ENCODE measurements at regions not wholly inside any gene's neighbourhood (a gene's known extent, or its start where the extent isn't known, plus 50 kb on each side); places are given as distances from the start of the nearest gene placed in this dataset.

DNA sequence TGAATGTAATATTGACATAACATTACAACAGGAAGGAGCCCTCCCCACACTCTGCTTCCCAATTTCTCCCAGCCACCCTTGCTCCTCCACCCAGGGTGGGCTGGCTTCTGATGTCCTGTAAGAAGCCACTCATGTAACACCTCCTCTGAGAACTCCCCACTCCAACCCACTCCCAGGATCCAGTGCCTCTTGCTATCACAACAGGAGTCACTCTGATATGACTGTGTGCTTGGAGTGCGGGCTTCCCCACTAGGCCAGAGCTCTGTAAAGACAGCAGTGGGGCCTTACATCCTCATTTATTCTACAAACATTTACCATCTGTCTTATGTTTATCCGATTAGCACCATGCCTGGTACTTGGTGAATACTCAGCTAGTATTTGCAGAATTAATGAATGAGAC lies 65.1 kb downstream of the PTGR3 start:
- no peak overlapping the region for H4K91ac ChIP-seq (ENCODE audit: insufficient read depth, low read depth, low read length)
- H3K14ac ChIP-seq (replicated peaks; ENCODE audit: low read depth, low read length) = no peak overlapping the region
- no peak overlapping the region for H3K27ac ChIP-seq (ENCODE audit: insufficient read depth, low read length)
- TF ChIP-seq SMC3 (IDR thresholded peaks at IDR 0.05; ENCODE audit: low read depth, low read length) (no peak), FOS (IDR thresholded peaks at IDR 0.05; ENCODE audit: low read depth, low read length) (no peak), BHLHE40 (IDR thresholded peaks at IDR 0.05; ENCODE audit: low read depth, low read length) (no peak), CHD1 (IDR thresholded peaks at IDR 0.05; ENCODE audit: low read depth, low read length) (no peak), MXI1 (IDR thresholded peaks at IDR 0.05; ENCODE audit: borderline replicate concordance, low read depth, low read length) (no peak), CTCF (conservative IDR thresholded peaks at IDR 0.05; ENCODE audit: low read depth, low read length) (no peak), NFE2L2 (IDR thresholded peaks at IDR 0.05; ENCODE audit: low read depth, low read length) (no peak), CEBPB (IDR thresholded peaks at IDR 0.05; ENCODE audit: low read depth, low read length) (no peak), RFX5 (IDR thresholded peaks at IDR 0.05; ENCODE audit: low read depth, low read length) (no peak), MAFK (IDR thresholded peaks at IDR 0.05; ENCODE audit: low read depth, low read length) (no peak), POLR2A (IDR thresholded peaks at IDR 0.05; ENCODE audit: low read depth, low read length) (no peak), RAD21 (IDR thresholded peaks at IDR 0.05; ENCODE audit: low read length) (no peak), RCOR1 (IDR thresholded peaks at IDR 0.05; ENCODE audit: insufficient replicate concordance, low read length) (no peak), MAZ (IDR thresholded peaks at IDR 0.05; ENCODE audit: borderline replicate concordance, low read depth, low read length) (no peak)
- TF ChIP-seq, protein P1, sequence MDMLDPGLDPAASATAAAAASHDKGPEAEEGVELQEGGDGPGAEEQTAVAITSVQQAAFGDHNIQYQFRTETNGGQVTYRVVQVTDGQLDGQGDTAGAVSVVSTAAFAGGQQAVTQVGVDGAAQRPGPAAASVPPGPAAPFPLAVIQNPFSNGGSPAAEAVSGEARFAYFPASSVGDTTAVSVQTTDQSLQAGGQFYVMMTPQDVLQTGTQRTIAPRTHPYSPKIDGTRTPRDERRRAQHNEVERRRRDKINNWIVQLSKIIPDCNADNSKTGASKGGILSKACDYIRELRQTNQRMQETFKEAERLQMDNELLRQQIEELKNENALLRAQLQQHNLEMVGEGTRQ (IDR thresholded peaks at IDR 0.05; ENCODE audit: low read depth, low read length) = no peak
- TF ChIP-seq, protein P2, sequence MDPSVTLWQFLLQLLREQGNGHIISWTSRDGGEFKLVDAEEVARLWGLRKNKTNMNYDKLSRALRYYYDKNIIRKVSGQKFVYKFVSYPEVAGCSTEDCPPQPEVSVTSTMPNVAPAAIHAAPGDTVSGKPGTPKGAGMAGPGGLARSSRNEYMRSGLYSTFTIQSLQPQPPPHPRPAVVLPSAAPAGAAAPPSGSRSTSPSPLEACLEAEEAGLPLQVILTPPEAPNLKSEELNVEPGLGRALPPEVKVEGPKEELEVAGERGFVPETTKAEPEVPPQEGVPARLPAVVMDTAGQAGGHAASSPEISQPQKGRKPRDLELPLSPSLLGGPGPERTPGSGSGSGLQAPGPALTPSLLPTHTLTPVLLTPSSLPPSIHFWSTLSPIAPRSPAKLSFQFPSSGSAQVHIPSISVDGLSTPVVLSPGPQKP (IDR thresholded peaks at IDR 0.05; ENCODE audit: borderline replicate concordance, low read depth, low read length) = no peak
- H3K9me3 ChIP-seq (ENCODE audit: control insufficient read depth, insufficient read depth, low read length) = peaks cover 4% of the 10 kb centered on the region
- no peak overlapping the region for H4K8ac ChIP-seq (ENCODE audit: low read depth in 2 of 2, low read length in 2 of 2)
- intact Hi-C loops (cut with micrococcal nuclease) = no loop called here
- no peaks in the 10 kb centered on the region for H3K36me3 ChIP-seq (ENCODE audit: control insufficient read depth, insufficient read depth, low read length)
- H2AFZ ChIP-seq (replicated peaks; ENCODE audit: low read length, poor library complexity) = no peak overlapping the region
- no peak overlapping the region for H3K56ac ChIP-seq (ENCODE audit: extremely low read depth, insufficient read depth, low read length)
- no peak overlapping the region for H3K4ac ChIP-seq (ENCODE audit: low read depth, low read length)
- DNase-seq = no peak
- H3K18ac ChIP-seq (ENCODE audit: low read depth, low read length) = no peak overlapping the region
- no peaks in the 10 kb centered on the region for H3K9me1 ChIP-seq (ENCODE audit: insufficient read depth, low read length)
- H2BK20ac ChIP-seq (ENCODE audit: low read depth, low read length) = no peak overlapping the region
- dilution Hi-C loops (cut with HindIII; ENCODE audit: low sequenced_read_pairs, unreplicated experiment) = no loop called here
- WGBS, 2 experiments (ENCODE audit: extremely low coverage in 2 of 2, insufficient read length in 1 of 2) = no CpG with 5 or more reads among the region's 2 CpGs
- no peak overlapping the region for H2AK9ac ChIP-seq (replicated peaks; ENCODE audit: low read depth, low read length, poor library complexity)
- H3K23ac ChIP-seq (ENCODE audit: low read depth, low read length) = no peak overlapping the region
- no peak overlapping the region for H2BK5ac ChIP-seq (ENCODE audit: low read depth, low read length, poor library complexity, severe bottlenecking)
- POLR2A ChIA-PET (ENCODE audit: unreplicated experiment) = no interaction called here
- no peak overlapping the region for H2AK5ac ChIP-seq (ENCODE audit: low read depth, low read length)
- no peak overlapping the region for H2BK15ac ChIP-seq (ENCODE audit: low read depth, low read length)
- peaks cover 18% of the 10 kb centered on the region for H3K27me3 ChIP-seq (ENCODE audit: control insufficient read depth, insufficient read depth, low read length)
- no peak for ATAC-seq (ENCODE audit: low read depth)
- H3K9ac ChIP-seq (ENCODE audit: low read depth, low read length) = no peak overlapping the region
- in situ Hi-C loops (cut with MboI; ENCODE audit: low sequenced_read_pairs) = no loop called here
- H4K5ac ChIP-seq (ENCODE audit: low read depth, low read length) = no peak overlapping the region
- no peaks in the 10 kb centered on the region for H3K79me1 ChIP-seq (ENCODE audit: low read depth in 1 of 2, low read length in 2 of 2)
- no peak overlapping the region for H2BK120ac ChIP-seq (ENCODE audit: low read depth, low read length)
- H3K4me3 ChIP-seq (ENCODE audit: insufficient read depth, low read depth, low read length) = no peak overlapping the region
- CTCF ChIA-PET = no interaction called here
- no peaks in the 10 kb centered on the region for H4K20me1 ChIP-seq (ENCODE audit: insufficient read depth, low read length)
- no TSS peak for BruUV-seq (replicated peaks)
- no peaks in the 10 kb centered on the region for H3K4me1 ChIP-seq (ENCODE audit: control insufficient read depth, insufficient read depth, low read length)
- H3K4me2 ChIP-seq (ENCODE audit: low read depth, low read length) = no peak overlapping the region

Data from IMR-90 (cell line).